ENCODE measurements at regions not wholly inside any gene's neighbourhood (a gene's known extent, or its start where the extent isn't known, plus 50 kb on each side); places are given as distances from the start of the nearest gene placed in this dataset.

- Histone ChIP-seq H3K36me3 (ENCODE audit: control insufficient read depth in 4 of 4, insufficient read depth in 3 of 4, low read depth in 1 of 4, low read length in 3 of 4) (no peaks in the 10 kb centered on the region), H3K4me3 (ENCODE audit: low read depth in 1 of 3, low read length in 3 of 3) (no peak overlapping the region), H3K4me1 (ENCODE audit: control insufficient read depth in 4 of 4, insufficient read depth in 4 of 4, low read length in 3 of 4) (peaks cover 3 to 8% (median 4%) of the 10 kb centered on the region in 4 donors), H3K9ac (ENCODE audit: low read depth in 1 of 2, low read length in 2 of 2) (no peak overlapping the region), H3K27me3 (ENCODE audit: control insufficient read depth in 4 of 4, insufficient read depth in 4 of 4, low read length in 3 of 4) (peaks cover 0 to under 1% (median 0%) of the 10 kb centered on the region in 4 donors), H3K9me3 (ENCODE audit: control insufficient read depth in 4 of 4, low read length in 3 of 4) (no peaks in the 10 kb centered on the region), H3K27ac (ENCODE audit: low read depth in 1 of 2, low read length in 2 of 2) (peak overlapping the region in 1 of 2 donors; percentile 12)
- TF ChIP-seq MAX (IDR thresholded peaks at IDR 0.05): peak; percentile 19
- TF ChIP-seq RXRA (IDR thresholded peaks at IDR 0.05): peak in 1 of 2 donors; percentile 36
- TF ChIP-seq HNF4G (IDR thresholded peaks at IDR 0.05): peak; percentile 20
- no peak for TF ChIP-seq NR2F2 (IDR thresholded peaks at IDR 0.05)
- peak; percentile 95 for TF ChIP-seq YY1 (IDR thresholded peaks at IDR 0.05)
- peak; percentile 46 to 69 for TF ChIP-seq HNF4A (conservative IDR thresholded peaks at IDR 0.05)
- no peak for TF ChIP-seq FOXA2 (IDR thresholded peaks at IDR 0.05)
- TF ChIP-seq RAD21 (IDR thresholded peaks at IDR 0.05): no peak
- peak; percentile 20 for TF ChIP-seq SP1 (IDR thresholded peaks at IDR 0.05)
- DNase-seq (ENCODE audit: low spot score): no peak
- 41% methylated on average over 2 of the region's 2 CpGs for WGBS
Observed at GRCh38 chrX:115448146-115448545, 112.8 kb upstream of the PLS3 start.

GRCh38 chrX:115449742-115450141 lies 111.2 kb upstream of the PLS3 start:
- Histone ChIP-seq H3K4me1 (ENCODE audit: control insufficient read depth in 4 of 4, insufficient read depth in 4 of 4, low read length in 3 of 4) (peaks cover 3 to 8% (median 4%) of the 10 kb centered on the region in 4 donors), H3K36me3 (ENCODE audit: control insufficient read depth in 4 of 4, insufficient read depth in 3 of 4, low read depth in 1 of 4, low read length in 3 of 4) (no peaks in the 10 kb centered on the region), H3K4me3 (ENCODE audit: low read depth in 1 of 3, low read length in 3 of 3) (no peak overlapping the region), H3K9ac (ENCODE audit: low read depth in 1 of 2, low read length in 2 of 2) (no peak overlapping the region), H3K27ac (ENCODE audit: low read depth in 1 of 2, low read length in 2 of 2) (peak overlapping the region; percentile 17 to 25), H3K27me3 (ENCODE audit: control insufficient read depth in 4 of 4, insufficient read depth in 4 of 4, low read length in 3 of 4) (peaks cover 0 to 3% (median 0%) of the 10 kb centered on the region in 4 donors), H3K9me3 (ENCODE audit: control insufficient read depth in 4 of 4, low read length in 3 of 4) (no peaks in the 10 kb centered on the region)
- peak; percentile 36 for DNase-seq (ENCODE audit: low spot score)
- TF ChIP-seq HNF4A (conservative IDR thresholded peaks at IDR 0.05): peak; percentile 54 to 57
- no peak for TF ChIP-seq TAF1 (conservative IDR thresholded peaks at IDR 0.05)
- TF ChIP-seq YY1 (IDR thresholded peaks at IDR 0.05): no peak
- peak; percentile 35 to 47 for TF ChIP-seq RAD21 (IDR thresholded peaks at IDR 0.05)
- no peak for TF ChIP-seq REST (IDR thresholded peaks at IDR 0.05)
- TF ChIP-seq HNF4G (IDR thresholded peaks at IDR 0.05): no peak
- no peak for TF ChIP-seq JUND (IDR thresholded peaks at IDR 0.05)
- TF ChIP-seq ZBTB33 (IDR thresholded peaks at IDR 0.05): no peak
- peak; percentile 98 for TF ChIP-seq NR2F2 (IDR thresholded peaks at IDR 0.05)
- TF ChIP-seq ATF3 (IDR thresholded peaks at IDR 0.05): peak; percentile 76
- no peak for TF ChIP-seq CTCF (IDR thresholded peaks at IDR 0.05; ENCODE audit: low read depth, low read length, missing input control)
- no peak for TF ChIP-seq EGR1 (IDR thresholded peaks at IDR 0.05; ENCODE audit: low read depth in 2 of 2)
- no peak for TF ChIP-seq FOXA2 (IDR thresholded peaks at IDR 0.05)
- peak in 1 of 2 donors; percentile 12 for TF ChIP-seq GABPA (IDR thresholded peaks at IDR 0.05 in 1 of 2, conservative IDR thresholded peaks at IDR 0.05 in 1 of 2)
- TF ChIP-seq RXRA (IDR thresholded peaks at IDR 0.05): peak; percentile 80 to 83
- TF ChIP-seq MAX (IDR thresholded peaks at IDR 0.05): peak; percentile 43
- no peak for TF ChIP-seq FOXA1 (IDR thresholded peaks at IDR 0.05)
- peak; percentile 51 for TF ChIP-seq SP1 (IDR thresholded peaks at IDR 0.05)
- 13% methylated on average over 4 of the region's 4 CpGs for WGBS
